ENCODE measurements at regions not wholly inside any gene's neighbourhood (a gene's known extent, or its start where the extent isn't known, plus 50 kb on each side); places are given as distances from the start of the nearest gene placed in this dataset.
"Not testable (repeated sequence)": the region's sequence is repeated elsewhere in the genome, so short reads cannot be mapped to it uniquely, and the experiment has no call there.

GRCh38 chr7:52260046-52260665 lies 775.3 kb upstream of the POM121L12 start:
- DNase-seq (ENCODE audit: low read depth), result no peak

DNA sequence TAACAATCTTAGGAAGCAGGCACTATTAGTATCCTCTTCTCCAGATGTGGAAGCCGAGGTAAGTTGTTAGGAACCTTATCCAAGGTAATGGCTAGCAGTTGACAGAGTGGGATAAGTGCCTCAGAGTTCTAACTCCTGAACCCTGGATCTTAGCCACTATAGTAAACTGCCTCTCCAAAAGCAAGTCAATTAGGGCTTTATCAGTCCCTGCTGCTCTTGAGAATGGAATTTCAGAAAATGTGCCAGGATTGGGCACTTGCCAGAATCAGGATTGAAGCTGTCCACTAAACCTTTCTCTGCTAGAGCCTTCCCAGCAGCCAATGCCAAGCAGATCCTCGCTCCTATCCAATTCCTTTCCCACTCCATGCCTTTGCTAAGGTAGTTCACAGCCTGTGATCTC lies 777.5 kb upstream of the POM121L12 start:
- DNase-seq (ENCODE audit: low read depth), result no peak

- DNase-seq (ENCODE audit: low read depth), result no peak
Observed at GRCh38 chr7:52254396-52255010, 780.9 kb upstream of the POM121L12 start.

DNA sequence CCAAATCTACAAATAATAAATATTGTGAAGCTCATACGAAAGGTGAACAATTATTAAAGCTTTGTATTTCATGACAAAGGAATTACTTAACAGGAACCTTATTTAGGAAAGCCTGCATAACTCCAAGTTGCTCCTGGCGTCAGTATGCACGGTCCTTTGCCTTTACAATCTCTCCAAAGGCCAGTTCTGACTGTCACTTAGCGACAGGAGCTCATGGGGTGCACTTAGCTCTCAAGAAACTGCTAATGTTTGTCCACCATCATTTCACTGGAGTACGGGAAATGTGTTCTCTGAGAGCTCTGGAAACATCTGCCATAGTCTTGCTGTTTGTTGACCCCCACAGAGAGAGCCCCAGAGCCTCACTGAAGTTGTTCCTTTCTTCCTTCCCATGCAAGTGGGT lies 781.5 kb upstream of the POM121L12 start:
- DNase-seq (ENCODE audit: low read depth), result no peak

- DNase-seq (ENCODE audit: low read depth), result no peak
Observed at GRCh38 chr7:52249741-52250140, 785.7 kb upstream of the POM121L12 start.

DNA sequence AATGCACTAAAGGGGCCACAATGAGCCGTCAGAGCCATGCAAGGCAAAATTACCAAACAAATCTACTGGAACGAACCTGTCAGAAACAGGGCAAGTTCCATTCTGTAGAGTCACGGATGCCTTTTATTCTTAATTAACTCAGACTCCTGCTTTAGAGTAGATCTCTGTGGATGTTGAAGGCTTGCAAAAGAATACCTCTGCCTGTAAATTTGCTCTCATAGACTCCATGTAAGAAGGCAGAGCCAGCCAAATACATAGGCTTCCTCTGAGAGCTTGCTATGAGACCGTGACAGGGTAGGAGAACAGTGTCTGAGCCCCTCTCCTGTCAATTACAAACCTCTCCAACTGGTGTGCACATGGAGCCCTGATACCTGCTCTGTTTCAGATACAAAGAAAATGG lies 787.9 kb upstream of the POM121L12 start:
- no peak for DNase-seq (ENCODE audit: low read depth)

- no peak for DNase-seq (ENCODE audit: low read depth)
Observed at GRCh38 chr7:52243685-52244084, 791.7 kb upstream of the POM121L12 start.

DNA sequence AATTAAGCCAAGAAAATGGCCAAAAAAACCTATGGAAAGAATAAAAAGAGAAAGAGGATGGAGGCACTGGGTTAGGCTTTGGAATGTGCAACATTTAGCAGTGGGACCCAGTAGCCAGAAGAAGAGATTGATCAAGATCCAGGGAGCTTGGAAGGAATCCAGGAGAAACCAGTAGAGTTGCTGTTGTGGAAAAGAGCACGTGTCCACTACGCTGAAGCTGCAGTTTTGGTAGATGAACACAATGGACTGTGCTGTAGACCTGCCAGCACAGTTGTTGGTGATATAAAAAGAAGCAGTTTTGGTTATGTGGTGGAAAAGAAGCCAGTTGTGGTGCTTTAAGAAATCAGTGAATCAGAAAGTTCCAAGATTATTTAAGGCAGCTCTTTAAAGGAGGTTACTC lies 802.2 kb upstream of the POM121L12 start:
- DNase-seq (ENCODE audit: low read depth), result no peak

DNA sequence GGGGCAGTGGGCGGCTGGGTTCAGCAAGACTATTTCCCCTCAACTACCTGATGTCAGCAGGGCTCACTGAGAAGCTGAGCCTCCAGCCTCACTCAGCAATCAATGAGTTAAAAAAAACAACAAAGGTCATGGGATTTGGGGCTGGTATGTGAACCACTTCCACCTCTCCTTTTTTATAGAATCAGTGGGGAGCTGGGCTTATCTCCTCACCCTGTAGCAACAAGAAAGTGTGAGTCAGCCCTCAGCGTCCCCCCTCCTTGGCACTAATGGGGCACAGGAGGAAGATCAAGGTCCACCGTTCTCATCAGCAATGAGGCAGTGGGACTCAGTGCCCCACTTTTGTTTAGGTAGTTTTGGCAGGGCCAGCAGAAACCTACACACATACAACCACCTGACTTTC lies 823.5 kb upstream of the POM121L12 start:
- DNase-seq (ENCODE audit: low read depth), result no peak

- DNase-seq (ENCODE audit: low read depth), result no peak
Observed at GRCh38 chr7:52209614-52210013, 825.8 kb upstream of the POM121L12 start.

GRCh38 chr7:52197221-52197620 lies 838.2 kb upstream of the POM121L12 start:
- no peak for DNase-seq (ENCODE audit: low read depth)

- DNase-seq (ENCODE audit: low read depth), result no peak
Observed at GRCh38 chr7:52195664-52196063, 839.8 kb upstream of the POM121L12 start.

GRCh38 chr7:52189153-52189778 lies 846.2 kb upstream of the POM121L12 start:
- DNase-seq (ENCODE audit: low read depth), result no peak

GRCh38 chr7:52184006-52184703 lies 851.3 kb upstream of the POM121L12 start:
- no peak for DNase-seq (ENCODE audit: low read depth)

GRCh38 chr7:52179934-52180333 lies 855.5 kb upstream of the POM121L12 start:
- DNase-seq (ENCODE audit: low read depth), result no peak

GRCh38 chr7:52168085-52168484 lies 851.5 kb upstream of the COBL start:
- DNase-seq (ENCODE audit: low read depth), result no peak

GRCh38 chr7:52163311-52163710 lies 846.7 kb upstream of the COBL start:
- DNase-seq (ENCODE audit: low read depth), result no peak

DNA sequence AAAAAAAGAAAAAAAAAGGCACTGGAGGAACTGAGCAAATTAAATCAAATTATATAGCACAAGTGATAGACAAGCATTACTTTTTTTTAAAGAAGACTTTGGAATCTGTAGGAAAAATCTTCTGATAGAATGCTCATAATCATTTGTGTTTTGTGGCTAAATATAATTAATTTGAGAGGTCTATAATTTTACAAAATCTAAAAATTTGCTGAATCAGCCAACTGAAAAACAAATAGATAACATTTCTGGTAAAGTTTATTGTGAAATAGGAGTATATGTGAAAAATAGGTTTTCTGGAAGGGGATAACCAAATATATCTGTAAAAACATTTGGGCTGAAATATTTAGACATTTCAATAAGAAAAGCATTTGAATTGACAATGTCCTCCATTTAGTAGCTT lies 844.9 kb upstream of the COBL start:
- DNase-seq (ENCODE audit: low read depth), result no peak

- not testable (repeated sequence) for DNase-seq (ENCODE audit: low read depth)
Observed at GRCh38 chr7:52159421-52159820, 842.8 kb upstream of the COBL start.

GRCh38 chr7:52154382-52154781 lies 837.8 kb upstream of the COBL start:
- no peak for DNase-seq (ENCODE audit: low read depth)

- no peak for DNase-seq (ENCODE audit: low read depth)
Observed at GRCh38 chr7:52151559-52151958, 835.0 kb upstream of the COBL start.

- no peak for DNase-seq (ENCODE audit: low read depth)
Observed at GRCh38 chr7:52150952-52151351, 834.3 kb upstream of the COBL start.
